ENCODE measurements at regions not wholly inside any gene's neighbourhood (a gene's known extent, or its start where the extent isn't known, plus 50 kb on each side); places are given as distances from the start of the nearest gene placed in this dataset.

GRCh38 chr5:8517456-8517855 lies 648.5 kb downstream of the MTRR start:
- ATAC-seq, result no peak
- no peak for TF ChIP-seq BACH2 (CRISPR knock-in tag; IDR thresholded peaks at IDR 0.05; ENCODE audit: borderline replicate concordance)
- no peak for TF ChIP-seq ESRRG (CRISPR knock-in tag; IDR thresholded peaks at IDR 0.05)
- no peak for TF ChIP-seq ZFP3 (CRISPR knock-in tag; IDR thresholded peaks at IDR 0.05)
- no peak for TF ChIP-seq TOX (CRISPR knock-in tag; IDR thresholded peaks at IDR 0.05; ENCODE audit: borderline replicate concordance)
- no peak for TF ChIP-seq POU6F1 (CRISPR knock-in tag; IDR thresholded peaks at IDR 0.05; ENCODE audit: borderline replicate concordance, low read depth)
- TF ChIP-seq ZNF565 (CRISPR knock-in tag; conservative IDR thresholded peaks at IDR 0.05; ENCODE audit: low read depth), result no peak
- no peak for TF ChIP-seq CSRNP3 (CRISPR knock-in tag; IDR thresholded peaks at IDR 0.05)
- TF ChIP-seq SNAI2 (CRISPR knock-in tag; IDR thresholded peaks at IDR 0.05), result no peak
- no peak for TF ChIP-seq ZNF70 (CRISPR knock-in tag; IDR thresholded peaks at IDR 0.05)
- no peak for TF ChIP-seq RARB (CRISPR knock-in tag; IDR thresholded peaks at IDR 0.05)
- TF ChIP-seq CREB5 (CRISPR knock-in tag; IDR thresholded peaks at IDR 0.05; ENCODE audit: low read depth), result no peak
- TF ChIP-seq ISL1 (CRISPR knock-in tag; IDR thresholded peaks at IDR 0.05), result no peak
- no peak for TF ChIP-seq TSHZ2 (CRISPR knock-in tag; IDR thresholded peaks at IDR 0.05)
- no peak for TF ChIP-seq PPARA (CRISPR knock-in tag; IDR thresholded peaks at IDR 0.05; ENCODE audit: borderline replicate concordance)
- TF ChIP-seq ZC3H10 (CRISPR knock-in tag; IDR thresholded peaks at IDR 0.05), result no peak
- TF ChIP-seq ZNF8 (CRISPR knock-in tag; IDR thresholded peaks at IDR 0.05), result no peak

- no peak for ATAC-seq
- TF ChIP-seq ZNF70 (CRISPR knock-in tag; IDR thresholded peaks at IDR 0.05) (no peak), ISL1 (CRISPR knock-in tag; IDR thresholded peaks at IDR 0.05) (no peak), TSHZ2 (CRISPR knock-in tag; IDR thresholded peaks at IDR 0.05) (no peak), ESRRG (CRISPR knock-in tag; IDR thresholded peaks at IDR 0.05) (no peak), BACH2 (CRISPR knock-in tag; IDR thresholded peaks at IDR 0.05; ENCODE audit: borderline replicate concordance) (no peak), SNAI2 (CRISPR knock-in tag; IDR thresholded peaks at IDR 0.05) (no peak), PATZ1 (CRISPR knock-in tag; IDR thresholded peaks at IDR 0.05; ENCODE audit: borderline replicate concordance) (no peak), PPARA (CRISPR knock-in tag; IDR thresholded peaks at IDR 0.05; ENCODE audit: borderline replicate concordance) (no peak), CREB5 (CRISPR knock-in tag; IDR thresholded peaks at IDR 0.05; ENCODE audit: low read depth) (no peak), ZNF8 (CRISPR knock-in tag; IDR thresholded peaks at IDR 0.05) (no peak), ZFP30 (CRISPR knock-in tag; IDR thresholded peaks at IDR 0.05) (no peak)
Observed at GRCh38 chr5:8520917-8521316, 652.0 kb downstream of the MTRR start.

Measured in SK-N-SH treated with all-trans-retinoic acid at 6 μM for 48 hours (cell line).